H1 (cell line): ENCODE measurements at regions not wholly inside any gene's neighbourhood (a gene's known extent, or its start where the extent isn't known, plus 50 kb on each side); places are given as distances from the start of the nearest gene placed in this dataset.

ENCODE experiments used
- CTCF ChIA-PET: fragments of 300-600 bp; sonication (Branson Sonifier 250); formaldehyde crosslinking; loops from one replicate; lab custom pipeline; 2021; ENCODE audit not compliant: partially characterized antibody; lab: Charles Lee
- POLR2A ChIA-PET: fragments of 300-600 bp; sonication (Branson Sonifier 250); formaldehyde crosslinking; loops from one replicate; lab custom pipeline; 2021; ENCODE audit warnings: inconsistent platforms; ENCODE audit not compliant: partially characterized antibody; lab: Charles Lee
- DNase-seq, 2 experiments: peaks; one replicate each; pipeline versions ENCODE4 v3.0.0 to v3.0.0-alpha.2; 2010 to 2022; ENCODE audit warnings: low spot score in 2 of 2, low read depth in 1 of 2, mixed read lengths in 1 of 2
- FAIRE-seq: peaks from 2 replicates; lab custom pipeline; 2011; peaks lifted over from hg19 to GRCh38; lab: Jason Lieb, UNC
- H2AFZ ChIP-seq: 2 replicates; pipeline ENCODE4 v1.8.1; 2012; ENCODE audit warnings: low read length, inconsistent platforms
- H2AK5ac ChIP-seq: 2 replicates; pipeline ENCODE4 v1.6.1; 2013; ENCODE audit warnings: low read depth, low read length
- H2BK120ac ChIP-seq: replicated peaks from 2 replicates; pipeline ENCODE3; 2013; ENCODE audit warnings: low read depth, low read length, inconsistent platforms
- H2BK12ac ChIP-seq: 2 replicates; pipeline ENCODE4 v1.6.1; 2013; ENCODE audit warnings: low read depth, low read length
- H2BK15ac ChIP-seq: 2 replicates; pipeline ENCODE4 v1.6.1; 2013; ENCODE audit warnings: low read length
- H2BK20ac ChIP-seq: 2 replicates; pipeline ENCODE4 v1.6.1; 2013; ENCODE audit warnings: low read length
- H2BK5ac ChIP-seq: 2 replicates; pipeline ENCODE4 v1.6.1; 2013; ENCODE audit warnings: low read depth, low read length
- H3K14ac ChIP-seq: 2 replicates; pipeline ENCODE4 v1.6.1; 2013; ENCODE audit warnings: inconsistent platforms; ENCODE audit not compliant: insufficient read length
- H3K18ac ChIP-seq: 2 replicates; pipeline ENCODE4 v1.6.1; 2013; ENCODE audit warnings: low read length; ENCODE audit errors: extremely low read depth
- H3K23ac ChIP-seq: 2 replicates; pipeline ENCODE4 v1.6.1; 2013; ENCODE audit warnings: inconsistent platforms; ENCODE audit not compliant: insufficient read length
- H3K23me2 ChIP-seq: 2 replicates; pipeline ENCODE4 v1.6.1; 2013; ENCODE audit warnings: low read depth, low read length
- H3K27ac ChIP-seq: 2 replicates; pipeline ENCODE4 v1.6.1; 2011; ENCODE audit warnings: low read depth, low read length, inconsistent platforms
- H3K27me3 ChIP-seq, 4 experiments: replicated peaks in 1 of 4; 1 replicate in 1 of 4; 2 replicates in 3 of 4; pipeline versions ENCODE4 v1.6.1 to v1.8.1; 2011 to 2013; ENCODE audit warnings: low read length in 3 of 4, mild to moderate bottlenecking in 3 of 4, inconsistent platforms in 2 of 4, mixed read lengths in 2 of 4, moderate library complexity in 1 of 4; ENCODE audit not compliant: control insufficient read depth in 3 of 4, insufficient read depth in 3 of 4; ENCODE audit errors: extremely low read depth in 1 of 4
- H3K36me3 ChIP-seq, 4 experiments: 2 replicates each; pipeline versions ENCODE4 v1.6.1 to v1.8.1; 2011 to 2013; ENCODE audit warnings: mild to moderate bottlenecking in 4 of 4, low read length in 3 of 4, moderate library complexity in 2 of 4, control low read depth in 1 of 4, inconsistent platforms in 1 of 4; ENCODE audit not compliant: insufficient read depth in 4 of 4, control insufficient read depth in 2 of 4
- H3K4ac ChIP-seq: replicated peaks from 2 replicates; pipeline ENCODE3; 2013; ENCODE audit warnings: low read length, low read depth, mixed read lengths, inconsistent platforms; ENCODE audit not compliant: insufficient read length
- H3K4me1 ChIP-seq, 4 experiments: replicated peaks in 1 of 4; 1 replicate in 1 of 4; 2 replicates in 3 of 4; pipeline versions ENCODE4 v1.6.1 to v1.8.1; 2011 to 2013; ENCODE audit warnings: low read length in 3 of 4, inconsistent platforms in 2 of 4, mixed read lengths in 1 of 4; ENCODE audit not compliant: insufficient read depth in 4 of 4, control insufficient read depth in 3 of 4
- H3K4me2 ChIP-seq, 2 experiments: 2 replicates each; pipeline versions ENCODE4 v1.6.1 to v1.8.1; 2011 to 2013; ENCODE audit warnings: low read depth in 2 of 2, low read length in 2 of 2, control low read depth in 1 of 2, inconsistent platforms in 1 of 2, mild to moderate bottlenecking in 1 of 2; ENCODE audit not compliant: insufficient read depth in 1 of 2
- H3K4me3 ChIP-seq, 4 experiments: fragments of 200-600, 300-600 bp in 1 of 4; sonication (generic), shearing (Covaris generic), sonication (Bioruptor Twin) in 1 of 4; 2 replicates each; pipeline versions ENCODE4 v1.5.1 to v1.8.1; 2011 to 2016; ENCODE audit warnings: low read length in 4 of 4, low read depth in 3 of 4, control low read depth in 2 of 4, inconsistent platforms in 2 of 4, mild to moderate bottlenecking in 2 of 4, mixed read lengths in 1 of 4, moderate library complexity in 1 of 4; ENCODE audit not compliant: insufficient read depth in 2 of 4; ENCODE audit errors: extremely low read depth in 1 of 4
- H3K56ac ChIP-seq: replicated peaks from 2 replicates; pipeline ENCODE3; 2013; ENCODE audit warnings: low read depth, mild to moderate bottlenecking, mixed read lengths, low read length, inconsistent platforms; ENCODE audit not compliant: insufficient read length
- H3K79me1 ChIP-seq: 2 replicates; pipeline ENCODE4 v1.6.1; 2013; ENCODE audit warnings: low read depth, low read length, control low read depth
- H3K79me2 ChIP-seq, 2 experiments: 2 replicates each; pipeline versions ENCODE4 v1.6.1 to v1.8.1; 2012 to 2013; ENCODE audit warnings: low read length in 2 of 2, mild to moderate bottlenecking in 2 of 2, inconsistent platforms in 1 of 2; ENCODE audit not compliant: insufficient read depth in 2 of 2, control insufficient read depth in 1 of 2
- H3K9ac ChIP-seq, 4 experiments: replicated peaks in 1 of 4; 1 replicate in 1 of 4; 2 replicates in 3 of 4; pipeline versions ENCODE4 v1.6.1 to v1.8.1; 2011 to 2013; ENCODE audit warnings: low read depth in 3 of 4, low read length in 3 of 4, control low read depth in 2 of 4, mild to moderate bottlenecking in 2 of 4, moderate library complexity in 2 of 4, inconsistent platforms in 1 of 4; ENCODE audit errors: extremely low read depth in 1 of 4
- H3K9me3 ChIP-seq, 2 experiments: 2 replicates each; pipeline versions ENCODE4 v1.6.1 to v1.8.1; 2012 to 2013; ENCODE audit warnings: mild to moderate bottlenecking in 2 of 2, moderate library complexity in 2 of 2, control low read depth in 1 of 2, inconsistent platforms in 1 of 2, low read depth in 1 of 2, low read length in 1 of 2, mixed read lengths in 1 of 2; ENCODE audit not compliant: insufficient read depth in 2 of 2
- H4K20me1 ChIP-seq, 2 experiments: replicated peaks in 1 of 2; 2 replicates each; pipeline versions ENCODE3 to v1.8.1; 2011 to 2013; ENCODE audit warnings: inconsistent platforms in 2 of 2, low read length in 2 of 2, mild to moderate bottlenecking in 1 of 2; ENCODE audit not compliant: insufficient read depth in 2 of 2, control insufficient read depth in 1 of 2
- H4K5ac ChIP-seq: 2 replicates; pipeline ENCODE4 v1.6.1; 2013; ENCODE audit warnings: low read length, low read depth, mixed read lengths, inconsistent platforms; ENCODE audit not compliant: insufficient read length
- H4K8ac ChIP-seq: 2 replicates; pipeline ENCODE4 v1.8.0; 2013; ENCODE audit warnings: mild to moderate bottlenecking, moderate library complexity, low read length, inconsistent platforms; ENCODE audit not compliant: insufficient read depth; ENCODE audit errors: extremely low read depth
- H4K91ac ChIP-seq: replicated peaks from 2 replicates; pipeline ENCODE3; 2013; ENCODE audit warnings: low read length, mixed read lengths, inconsistent platforms; ENCODE audit not compliant: insufficient read length
- BCL11A ChIP-seq, 2 experiments: IDR thresholded peaks; one replicate each; pipeline ENCODE4 v1.6.1; 2011; ENCODE audit warnings: low read depth in 2 of 2, low read length in 2 of 2, mild to moderate bottlenecking in 2 of 2
- CHD1 ChIP-seq: IDR thresholded peaks from 2 replicates; pipeline ENCODE4 v1.6.1; 2012; ENCODE audit warnings: low read depth, low read length, improper control_type of control experiment
- CHD2 ChIP-seq: IDR thresholded peaks from 2 replicates; pipeline ENCODE4 v1.6.1; 2012; ENCODE audit warnings: low read length, improper control_type of control experiment
- EZH2 ChIP-seq: fragments of 200-600 bp; sonication (generic); IDR thresholded peaks from 2 replicates; pipeline ENCODE4 v1.7.1; 2012; ENCODE audit warnings: low read depth, mild to moderate bottlenecking, moderate library complexity, low read length, inconsistent platforms; ENCODE audit not compliant: severe bottlenecking
- JUND ChIP-seq: IDR thresholded peaks from 2 replicates; pipeline ENCODE4 v1.6.1; 2011; ENCODE audit warnings: mild to moderate bottlenecking, improper control_type of control experiment, low read length
- KDM5A ChIP-seq: fragments of 200-600 bp; IDR thresholded peaks from 2 replicates; pipeline ENCODE4 v1.7.1; 2012; ENCODE audit warnings: mild to moderate bottlenecking, low read length, inconsistent platforms, mixed read lengths
- POU5F1 ChIP-seq: IDR thresholded peaks from 2 replicates; pipeline ENCODE4 v1.6.1; 2011; ENCODE audit warnings: low read depth, mild to moderate bottlenecking, low read length, moderate library complexity
- RAD21 ChIP-seq, 2 experiments: IDR thresholded peaks in 1 of 2; conservative IDR thresholded peaks in 1 of 2; 2 replicates each; pipeline ENCODE4 v1.6.1; 2011; ENCODE audit warnings: low read depth in 2 of 2, low read length in 2 of 2, improper control_type of control experiment in 1 of 2, inconsistent platforms in 1 of 2, mild to moderate bottlenecking in 1 of 2, moderate library complexity in 1 of 2
- RNF2 ChIP-seq: fragments of 200-900, 300-1000 bp; sonication (generic); IDR thresholded peaks from 2 replicates; pipeline ENCODE4 v1.7.1; 2016; ENCODE audit warnings: borderline replicate concordance, low read depth, mild to moderate bottlenecking, antibody characterized with exemption, low read length; ENCODE audit not compliant: poor library complexity, severe bottlenecking; ENCODE audit errors: missing control alignments
- SIN3A ChIP-seq, 2 experiments: IDR thresholded peaks in 1 of 2; conservative IDR thresholded peaks in 1 of 2; 2 replicates each; pipeline ENCODE4 v1.6.1; 2011 to 2012; ENCODE audit warnings: low read length in 2 of 2, improper control_type of control experiment in 1 of 2, low read depth in 1 of 2, mild to moderate bottlenecking in 1 of 2
- SP2 ChIP-seq: IDR thresholded peaks from 2 replicates; pipeline ENCODE4 v1.6.1; 2012; ENCODE audit warnings: mild to moderate bottlenecking, low read length, inconsistent platforms
- SP4 ChIP-seq: IDR thresholded peaks from 2 replicates; pipeline ENCODE4 v1.6.1; 2012; ENCODE audit warnings: low read length, inconsistent platforms
- TAF7 ChIP-seq: optimal IDR thresholded peaks from 2 replicates; pipeline ENCODE3; 2011; ENCODE audit warnings: low read depth, mild to moderate bottlenecking, inconsistent platforms, low read length, moderate library complexity, borderline replicate concordance
- TEAD4 ChIP-seq: IDR thresholded peaks from 2 replicates; pipeline ENCODE4 v1.6.1; 2012; ENCODE audit warnings: low read depth, low read length, inconsistent platforms, mixed read lengths
- TF ChIP-seq, protein P1 (sequence below): IDR thresholded peaks from 2 replicates; pipeline ENCODE4 v1.6.1; 2011; ENCODE audit warnings: low read length, improper control_type of control experiment

DNA sequence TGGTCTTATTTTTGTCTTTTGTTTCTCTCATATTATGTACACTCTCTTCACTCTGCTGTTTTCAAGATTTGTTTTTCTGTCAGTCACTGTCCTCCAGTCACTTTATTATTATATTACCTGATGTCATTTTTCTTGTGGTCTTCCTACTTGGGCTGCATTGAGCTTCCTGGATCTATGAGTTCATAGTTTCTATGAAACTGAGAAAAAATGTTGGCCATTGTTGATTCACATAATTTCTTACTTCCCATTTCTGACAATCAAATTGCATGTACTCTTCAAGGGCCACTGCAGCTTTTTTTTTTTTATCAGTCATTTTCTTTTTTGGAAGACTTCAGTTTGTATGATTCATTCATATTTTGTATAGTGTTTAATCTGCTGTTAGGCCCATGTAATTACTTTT lies 1180.6 kb upstream of the GBE1 start:
- CTCF ChIA-PET, result interaction anchor here (0.7 kb wide), 1 partner anchor 1360 kb away, joined by 3 read pairs; no protein-coding TSS in a partner anchor
- TF ChIP-seq CHD2 (no peak), SP2 (no peak), KDM5A (no peak), JUND (no peak), TAF7 (no peak), SIN3A (conservative IDR thresholded peaks at IDR 0.05 in 1 of 2, IDR thresholded peaks at IDR 0.05 in 1 of 2; ENCODE audit: low read depth in 1 of 2, low read length in 2 of 2) (no peak), TEAD4 (no peak), POU5F1 (no peak), RNF2 (no peak), EZH2 (no peak), BCL11A (IDR thresholded peaks at IDR 0.05; ENCODE audit: low read depth in 2 of 2, low read length in 2 of 2) (no peak), CHD1 (no peak), RAD21 (IDR thresholded peaks at IDR 0.05 in 1 of 2, conservative IDR thresholded peaks at IDR 0.05 in 1 of 2; ENCODE audit: low read depth in 2 of 2, low read length in 2 of 2) (no peak), SP4 (no peak)
- TF ChIP-seq, protein P1, sequence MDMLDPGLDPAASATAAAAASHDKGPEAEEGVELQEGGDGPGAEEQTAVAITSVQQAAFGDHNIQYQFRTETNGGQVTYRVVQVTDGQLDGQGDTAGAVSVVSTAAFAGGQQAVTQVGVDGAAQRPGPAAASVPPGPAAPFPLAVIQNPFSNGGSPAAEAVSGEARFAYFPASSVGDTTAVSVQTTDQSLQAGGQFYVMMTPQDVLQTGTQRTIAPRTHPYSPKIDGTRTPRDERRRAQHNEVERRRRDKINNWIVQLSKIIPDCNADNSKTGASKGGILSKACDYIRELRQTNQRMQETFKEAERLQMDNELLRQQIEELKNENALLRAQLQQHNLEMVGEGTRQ, result no peak

More for the DNA sequence above, 1180.6 kb upstream of the GBE1 start:
- H2BK20ac ChIP-seq, result no peak overlapping the region
- no peak overlapping the region for H3K9ac ChIP-seq
- H3K27ac ChIP-seq, result no peak overlapping the region
- no peak overlapping the region for H3K4ac ChIP-seq
- H3K4me1 ChIP-seq, result no peaks in the 10 kb centered on the region
- no peak overlapping the region for H4K8ac ChIP-seq
- H2AK5ac ChIP-seq, result no peak overlapping the region
- no peak overlapping the region for H2BK15ac ChIP-seq
- peaks cover 19 to 20% of the 10 kb centered on the region in 2 experiments for H3K9me3 ChIP-seq
- H3K14ac ChIP-seq, result no peak overlapping the region
- H3K23me2 ChIP-seq, result no peaks in the 10 kb centered on the region
- no peaks in the 10 kb centered on the region for H3K79me1 ChIP-seq
- POLR2A ChIA-PET, result no interaction called here
- H2BK120ac ChIP-seq, result no peak overlapping the region
- no peaks in the 10 kb centered on the region for H4K20me1 ChIP-seq
- H3K56ac ChIP-seq, result no peak overlapping the region
- no peak overlapping the region for H2BK12ac ChIP-seq
- H3K27me3 ChIP-seq, result no peaks in the 10 kb centered on the region
- H2AFZ ChIP-seq, result no peak overlapping the region
- H4K91ac ChIP-seq, result no peak overlapping the region
- H3K79me2 ChIP-seq, result no peaks in the 10 kb centered on the region
- H2BK5ac ChIP-seq, result no peak overlapping the region
- H3K36me3 ChIP-seq, result no peaks in the 10 kb centered on the region; a peak in 1 of 8 replicates
- H3K4me2 ChIP-seq, result no peak overlapping the region
- H3K23ac ChIP-seq, result no peak overlapping the region
- no peak overlapping the region for H3K4me3 ChIP-seq
- no peak overlapping the region for H3K18ac ChIP-seq
- no peak for FAIRE-seq
- DNase-seq, result no peak
- H4K5ac ChIP-seq, result no peak overlapping the region
